ENCODE measurements at regions not wholly inside any gene's neighbourhood (a gene's known extent, or its start where the extent isn't known, plus 50 kb on each side); places are given as distances from the start of the nearest gene placed in this dataset.

GRCh38 chr9:94504358-94504757, 50.5 kb upstream of the PCAT7 start:
- H3K4me3 ChIP-seq (ENCODE audit: low read depth, low read length) = no peak overlapping the region
- TF ChIP-seq CTCF (conservative IDR thresholded peaks at IDR 0.05; ENCODE audit: low read depth, low read length) = no peak
- no peak for DNase-seq (ENCODE audit: low read depth)

Data from epithelial cell of proximal tubule (primary cell).